HG03460 (cell line): ENCODE measurements at regions not wholly inside any gene's neighbourhood (a gene's known extent, or its start where the extent isn't known, plus 50 kb on each side); places are given as distances from the start of the nearest gene placed in this dataset.

ENCODE experiments used
- ATAC-seq: cut with Tn5 transposase; IDR thresholded peaks from one replicate; pipeline ENCODE4 v1.9.1; 2021; ENCODE audit not compliant: unreplicated experiment

DNA sequence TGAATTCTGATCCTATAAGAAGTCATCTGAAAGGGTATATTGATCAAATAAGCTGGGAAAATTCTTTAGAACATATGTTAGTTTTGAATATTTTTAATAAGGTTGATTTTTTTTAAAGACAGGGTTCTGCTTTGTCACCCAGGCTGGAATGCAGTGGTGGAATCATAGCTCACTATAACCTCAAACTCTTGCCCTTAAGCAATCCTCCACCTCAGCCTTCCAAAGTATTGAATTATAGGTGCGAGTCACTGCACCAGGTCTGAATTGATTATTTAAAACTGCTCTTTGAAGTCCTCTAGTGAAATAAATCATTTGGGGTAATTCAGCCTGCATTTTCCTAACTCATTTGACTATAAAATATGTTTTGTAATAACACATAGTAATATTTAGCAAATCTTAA, 812.3 kb downstream of the PDHA2 start:
- ATAC-seq: no peak

- no peak for ATAC-seq
Measured at GRCh38 chr4:96652821-96653220, 812.9 kb downstream of the PDHA2 start.

DNA sequence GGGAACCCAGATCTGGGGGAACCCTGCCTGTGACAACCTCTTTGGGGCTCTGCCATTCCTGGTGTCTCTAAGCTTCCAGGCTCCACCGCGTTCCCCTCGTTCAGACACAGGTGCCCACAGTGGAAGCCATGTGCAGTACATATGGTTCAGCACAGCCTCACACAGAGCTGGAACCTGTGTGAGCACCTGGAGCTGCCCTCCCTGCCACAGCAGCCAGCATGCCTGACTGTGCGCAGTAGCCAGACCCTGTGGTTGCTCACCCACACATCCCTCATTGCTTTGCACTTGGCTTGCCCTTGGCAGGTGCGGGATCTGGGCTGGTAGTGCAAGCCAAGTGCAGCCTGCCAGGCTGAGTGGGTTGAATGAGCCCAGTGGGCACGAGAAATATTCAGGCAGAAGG, 814.2 kb downstream of the PDHA2 start:
- no peak for ATAC-seq

DNA sequence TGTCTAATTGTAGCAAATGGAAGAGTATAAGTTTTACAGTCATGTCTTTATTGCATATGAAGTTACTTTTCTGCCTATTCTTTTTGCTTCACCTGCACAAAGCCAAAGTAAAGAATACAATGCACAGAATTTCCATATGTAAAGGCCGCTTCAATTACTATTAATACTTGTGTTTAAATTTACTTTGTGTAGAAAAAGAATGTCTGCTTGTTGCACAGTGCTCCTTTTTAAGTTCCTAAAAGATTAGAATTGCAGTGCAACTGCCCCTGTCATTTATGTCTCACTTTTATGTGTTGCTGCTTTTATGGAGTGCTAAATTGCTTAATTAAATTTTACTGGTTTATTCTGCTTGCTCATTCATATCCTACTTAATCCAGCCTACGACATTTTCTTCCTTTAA, 830.5 kb downstream of the PDHA2 start:
- no peak for ATAC-seq

DNA sequence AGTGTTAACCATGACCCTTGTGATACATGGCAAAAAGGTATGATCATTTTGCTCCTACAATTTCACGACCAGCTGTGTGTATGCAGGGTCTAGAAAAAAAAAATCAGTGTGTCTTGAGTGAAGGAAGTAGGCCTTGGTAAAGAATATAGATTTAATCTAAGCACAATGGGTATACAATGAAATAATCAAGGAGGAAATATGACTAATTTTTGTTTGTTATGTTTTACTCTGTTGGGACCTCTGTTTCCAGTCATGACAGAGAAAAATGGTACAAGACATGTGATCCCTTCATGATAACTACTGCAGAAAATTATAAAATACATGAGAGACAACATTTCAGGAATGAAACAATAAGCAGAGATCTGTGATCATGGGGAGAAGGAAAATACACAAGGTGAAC, 835.5 kb downstream of the PDHA2 start:
- ATAC-seq: no peak

- no peak for ATAC-seq
Measured at GRCh38 chr4:96675896-96676295, 836.0 kb downstream of the PDHA2 start.

- ATAC-seq: no peak
Measured at GRCh38 chr4:96676754-96677435, 837.0 kb downstream of the PDHA2 start.

DNA sequence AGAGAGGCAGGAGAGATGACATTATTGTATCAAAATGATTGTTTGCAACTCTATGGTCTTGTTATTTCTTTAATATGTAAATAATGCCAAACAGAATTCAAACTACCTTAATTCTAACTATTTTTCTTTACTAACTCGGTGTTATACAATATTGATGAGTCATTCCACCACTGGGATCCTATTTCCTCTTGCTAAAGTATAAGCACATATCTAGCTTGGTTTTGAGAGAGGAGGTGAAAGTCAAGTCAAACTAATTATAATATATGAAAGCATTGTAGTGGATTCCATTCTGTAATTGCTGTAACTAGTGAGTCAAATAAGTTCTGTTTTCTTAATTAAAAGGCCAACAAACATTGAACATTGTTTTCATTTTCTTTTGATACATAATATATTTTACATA, 837.6 kb downstream of the PDHA2 start:
- ATAC-seq: no peak

DNA sequence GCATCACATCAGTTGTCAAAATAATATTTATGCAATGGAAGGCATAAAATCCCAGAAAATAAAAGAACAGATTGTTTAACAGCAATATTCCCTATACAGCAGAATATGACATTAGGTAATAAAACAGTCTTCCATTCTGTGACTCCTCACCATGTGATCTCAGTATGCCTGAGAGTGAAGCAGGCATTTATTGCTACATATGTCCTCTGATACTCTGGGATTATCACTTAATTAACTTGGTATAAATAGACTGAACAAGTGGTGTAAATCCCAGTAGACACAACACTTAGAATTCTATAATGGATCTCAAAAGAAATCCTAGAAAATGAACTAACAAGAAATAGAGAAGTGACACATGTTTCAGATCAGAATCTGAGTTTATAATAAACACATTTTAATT, 841.3 kb downstream of the PDHA2 start:
- ATAC-seq: no peak

DNA sequence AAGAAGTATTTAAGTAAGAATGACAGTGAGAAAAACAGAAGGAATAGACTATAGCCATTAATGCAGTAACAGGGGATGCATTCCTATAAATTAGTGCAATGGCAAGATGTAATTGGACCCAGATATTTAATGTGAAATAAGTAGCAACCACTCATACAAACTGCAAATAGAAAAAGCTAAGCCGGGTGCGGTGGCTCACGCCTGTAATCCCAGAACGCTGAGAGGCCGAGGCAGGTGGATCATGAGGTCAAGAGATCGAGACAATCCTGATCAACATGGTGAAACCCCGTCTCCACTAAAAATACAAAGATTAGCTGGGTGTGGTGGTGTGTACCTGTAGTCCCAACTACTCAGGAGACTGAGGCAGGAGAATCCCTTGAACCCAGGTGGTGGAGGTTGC, 845.8 kb downstream of the PDHA2 start:
- ATAC-seq: no peak

- no peak for ATAC-seq
Measured at GRCh38 chr4:96691521-96691920, 851.6 kb downstream of the PDHA2 start.

DNA sequence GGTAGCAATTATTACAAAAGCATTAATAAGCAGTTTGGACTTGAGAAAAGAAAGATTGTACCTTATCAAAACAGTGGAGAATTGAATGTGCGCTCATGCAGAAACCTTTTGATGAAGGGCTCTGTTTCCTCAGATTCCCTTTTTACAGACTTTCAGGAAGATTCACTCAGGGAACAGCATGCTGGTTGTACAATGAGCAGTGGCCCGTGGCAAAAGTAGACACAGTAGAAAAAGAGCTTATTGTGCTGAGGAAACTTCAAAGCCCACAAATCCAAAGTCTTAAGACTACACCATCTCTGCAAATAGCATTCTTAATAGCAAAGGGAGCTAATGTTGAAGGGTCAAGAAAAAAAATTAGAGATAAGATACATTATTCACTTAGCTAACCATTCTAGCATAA, 858.9 kb downstream of the PDHA2 start:
- no peak for ATAC-seq

DNA sequence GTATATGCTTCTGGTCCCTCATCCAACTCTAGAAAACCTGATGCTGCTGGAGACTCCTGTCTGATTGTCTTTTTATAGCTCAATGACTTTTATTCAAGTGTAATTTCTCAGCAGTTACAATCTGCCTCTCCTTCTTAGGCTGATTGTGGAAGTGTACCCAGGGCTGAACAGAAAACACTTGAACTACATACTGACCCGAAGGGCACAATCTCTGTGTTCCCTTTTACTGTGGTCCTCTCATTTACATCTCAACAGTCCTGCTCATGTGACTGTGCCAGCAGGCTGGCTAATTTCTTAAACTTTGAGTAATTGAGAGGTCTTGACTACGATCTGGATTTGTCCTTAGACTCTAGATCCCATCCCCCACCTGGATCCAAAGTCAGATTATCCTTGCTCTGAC, 863.4 kb downstream of the PDHA2 start:
- no peak for ATAC-seq

GRCh38 chr4:96708766-96709165, 868.9 kb downstream of the PDHA2 start:
- no peak for ATAC-seq

DNA sequence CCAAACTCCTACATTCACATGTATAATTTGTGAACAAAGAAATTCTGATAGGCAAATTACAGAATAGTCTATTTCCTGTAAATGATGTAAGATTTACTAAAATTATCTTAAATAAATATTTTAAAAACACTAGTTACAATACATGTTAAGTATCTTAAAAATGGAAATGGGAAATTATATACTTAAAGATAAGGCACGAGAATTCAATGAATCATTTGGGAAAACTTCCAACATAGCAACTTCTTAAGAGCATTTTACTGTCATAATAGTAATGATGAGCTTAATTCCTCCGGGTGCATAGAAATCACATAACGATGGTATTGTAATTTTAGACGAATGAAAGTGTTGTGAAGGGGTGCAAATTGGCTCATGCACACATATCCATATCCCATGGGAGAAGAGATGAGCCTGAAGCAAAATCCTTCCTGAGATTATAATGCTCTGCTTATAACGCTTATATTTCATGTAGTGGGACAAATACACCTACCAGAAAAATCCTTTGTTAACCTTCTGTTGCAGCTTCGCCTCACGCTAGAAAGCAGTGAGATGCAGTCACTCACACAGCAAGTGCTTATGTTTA, 873.5 kb downstream of the PDHA2 start:
- ATAC-seq: no peak

DNA sequence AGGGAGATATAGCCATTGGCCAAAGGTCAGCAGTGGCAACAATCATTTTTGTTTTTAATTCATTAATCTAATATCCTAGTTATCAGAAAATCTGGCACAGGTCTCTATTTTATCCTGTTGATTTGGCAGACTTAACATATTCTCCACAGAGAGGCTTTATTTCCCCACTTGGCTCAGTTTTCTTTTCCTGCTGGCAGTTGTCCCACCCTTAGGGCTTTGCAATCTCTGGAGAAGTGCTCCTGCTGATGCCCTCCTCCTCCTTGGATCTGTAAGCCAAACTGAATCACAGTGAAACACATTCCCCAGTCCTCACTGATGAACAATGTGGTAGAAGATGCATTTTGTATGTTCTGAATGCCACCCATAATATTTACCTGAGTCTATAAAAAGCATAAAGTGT, 889.7 kb downstream of the PDHA2 start:
- no peak for ATAC-seq

DNA sequence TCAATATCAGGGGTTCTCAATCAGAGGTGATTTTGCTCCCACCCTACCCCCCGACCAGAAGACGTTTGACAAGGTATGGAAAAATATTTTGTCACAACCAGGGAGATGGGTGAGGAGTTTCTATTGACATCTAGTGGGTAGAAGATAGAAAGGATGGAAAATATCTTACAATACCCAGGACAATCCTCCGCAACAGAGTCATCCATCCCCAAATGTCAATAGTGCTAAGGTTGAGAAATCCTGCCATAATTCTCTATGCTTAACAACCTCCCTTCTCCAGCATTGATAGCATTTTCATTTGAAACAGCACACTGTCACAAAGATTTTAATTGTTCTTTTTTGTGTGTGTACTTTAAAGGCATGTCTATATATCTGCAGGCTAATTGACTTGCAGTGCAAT, 890.5 kb downstream of the PDHA2 start:
- no peak for ATAC-seq

- no peak for ATAC-seq
Measured at GRCh38 chr4:96736352-96736889, 896.5 kb downstream of the PDHA2 start.

DNA sequence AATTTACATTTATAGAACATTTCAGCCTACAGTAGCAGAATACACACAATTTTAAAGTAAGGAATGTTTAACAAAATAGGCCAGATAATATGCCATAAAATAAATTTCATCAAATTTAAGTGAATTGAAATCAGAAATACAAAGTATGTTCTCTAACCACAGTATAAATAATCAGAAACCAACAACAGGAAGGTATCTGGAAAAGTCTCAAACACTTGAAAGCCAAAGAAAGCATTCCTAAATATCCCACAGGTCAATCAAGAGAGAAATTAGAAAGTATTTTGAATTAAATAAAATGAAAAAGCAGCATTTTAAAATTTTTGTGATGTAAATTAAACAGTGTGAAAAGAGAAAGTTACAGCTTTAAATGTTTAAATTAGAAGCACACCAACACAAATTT, 899.2 kb downstream of the PDHA2 start:
- ATAC-seq: no peak

- ATAC-seq: no peak
Measured at GRCh38 chr4:96742332-96743014, 902.6 kb downstream of the PDHA2 start.

DNA sequence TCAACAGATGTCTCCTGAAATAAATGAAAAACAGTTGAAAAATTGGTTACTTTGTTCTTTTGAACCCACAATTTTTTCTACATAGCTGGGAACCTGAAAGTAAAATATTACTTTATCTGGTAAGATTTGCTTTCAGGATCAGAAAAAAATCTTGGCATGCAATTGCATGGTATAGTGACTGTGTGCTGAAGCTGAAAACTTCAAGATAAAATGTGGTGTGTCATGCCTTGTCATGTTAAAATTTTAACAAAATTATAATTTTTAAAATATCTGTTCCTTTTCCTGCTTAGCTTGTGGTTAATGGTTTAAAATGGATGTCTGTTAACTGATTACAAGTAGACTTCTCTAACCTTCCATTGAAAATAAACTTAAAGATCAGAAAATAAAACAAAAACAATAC, 904.8 kb downstream of the PDHA2 start:
- ATAC-seq: no peak

GRCh38 chr4:96753216-96753615, 913.3 kb downstream of the PDHA2 start:
- ATAC-seq: no peak
